NB4 (cell line): ENCODE measurements at regions not wholly inside any gene's neighbourhood (a gene's known extent, or its start where the extent isn't known, plus 50 kb on each side); places are given as distances from the start of the nearest gene placed in this dataset.

Experiments
- CTCF ChIP-seq: IDR thresholded peaks from one replicate; pipeline ENCODE4 v1.5.1; 2012; ENCODE audit warnings: low read depth, low read length
- MYC ChIP-seq: IDR thresholded peaks from 2 replicates; pipeline ENCODE4 v1.6.1; 2011; ENCODE audit warnings: low read depth, low read length
- POLR2A ChIP-seq: IDR thresholded peaks from 2 replicates; pipeline ENCODE4 v1.6.1; 2011; ENCODE audit warnings: mild to moderate bottlenecking; ENCODE audit not compliant: insufficient read length; ENCODE audit errors: extremely low read depth

DNA sequence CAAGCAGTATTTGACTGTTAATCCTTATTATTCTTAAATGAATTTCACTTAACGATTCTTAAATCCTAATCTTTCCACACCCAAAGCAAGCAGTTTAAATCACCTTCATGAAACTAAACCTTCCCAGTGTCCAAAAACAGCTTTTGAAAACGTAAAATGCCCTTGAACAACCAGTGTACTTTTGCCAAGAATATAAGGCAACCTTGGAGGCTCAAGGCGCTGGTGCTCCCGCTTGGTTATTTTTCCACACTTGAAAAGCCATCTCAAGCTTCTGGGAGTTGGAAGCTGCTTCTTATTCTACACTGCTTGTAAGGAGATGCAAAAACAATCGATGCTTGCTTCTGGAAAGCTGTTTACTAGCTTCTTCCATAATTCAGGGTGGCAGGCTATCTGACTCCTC is 625.7 kb downstream of the HTR1B start:
- TF ChIP-seq CTCF: no peak
- no peak for TF ChIP-seq POLR2A
- no peak for TF ChIP-seq MYC
